RWPE2 (cell line): ENCODE measurements at regions not wholly inside any gene's neighbourhood (a gene's known extent, or its start where the extent isn't known, plus 50 kb on each side); places are given as distances from the start of the nearest gene placed in this dataset.

ENCODE experiments used
- ATAC-seq: fragments of 200-7000 bp; cut with Tn5 transposase; 3 replicates; pipeline ENCODE4 v1.9.1; 2021; ENCODE audit warnings: low read depth
- DNase-seq: peaks from one replicate; pipeline ENCODE4 v3.0.0-alpha.2; 2020; ENCODE audit warnings: low spot score
- H3K27ac ChIP-seq: fragments of 450-650 bp; 2 replicates; pipeline ENCODE4 v1.5.1; 2017; ENCODE audit warnings: mild to moderate bottlenecking; ENCODE audit not compliant: poor library complexity, severe bottlenecking
- H3K27me3 ChIP-seq: fragments of 250-450 bp; sonication (Bioruptor Pico); 2 replicates; pipeline ENCODE4 v1.5.1; 2021; ENCODE audit warnings: mild to moderate bottlenecking, moderate library complexity; ENCODE audit not compliant: insufficient read depth, poor library complexity, severe bottlenecking
- H3K36me3 ChIP-seq: fragments of 250-450 bp; sonication (Bioruptor Pico); 2 replicates; pipeline ENCODE4 v1.5.1; 2020; ENCODE audit warnings: low read depth, mild to moderate bottlenecking, moderate library complexity
- H3K4me1 ChIP-seq: fragments of 250-450 bp; sonication (Bioruptor Pico); 2 replicates; pipeline ENCODE4 v1.5.1; 2021; ENCODE audit warnings: mild to moderate bottlenecking, moderate library complexity; ENCODE audit not compliant: insufficient read depth, poor library complexity, severe bottlenecking
- H3K4me3 ChIP-seq: fragments of 250-450 bp; sonication (Bioruptor Pico); 2 replicates; pipeline ENCODE4 v1.5.1; 2021; ENCODE audit warnings: mild to moderate bottlenecking, moderate library complexity; ENCODE audit not compliant: severe bottlenecking
- H3K9me3 ChIP-seq: fragments of 250-450 bp; sonication (Bioruptor Pico); 2 replicates; pipeline ENCODE4 v1.5.1; 2021; ENCODE audit warnings: mild to moderate bottlenecking, moderate library complexity; ENCODE audit not compliant: severe bottlenecking
- TF ChIP-seq, protein P1 (sequence below): fragments of 450-650 bp; IDR thresholded peaks from one replicate; pipeline ENCODE4 v1.5.1; 2017; ENCODE audit warnings: mild to moderate bottlenecking, moderate library complexity; ENCODE audit not compliant: poor library complexity, severe bottlenecking

- ATAC-seq (no peak), DNase-seq (no peak)
- TF ChIP-seq, protein P1, sequence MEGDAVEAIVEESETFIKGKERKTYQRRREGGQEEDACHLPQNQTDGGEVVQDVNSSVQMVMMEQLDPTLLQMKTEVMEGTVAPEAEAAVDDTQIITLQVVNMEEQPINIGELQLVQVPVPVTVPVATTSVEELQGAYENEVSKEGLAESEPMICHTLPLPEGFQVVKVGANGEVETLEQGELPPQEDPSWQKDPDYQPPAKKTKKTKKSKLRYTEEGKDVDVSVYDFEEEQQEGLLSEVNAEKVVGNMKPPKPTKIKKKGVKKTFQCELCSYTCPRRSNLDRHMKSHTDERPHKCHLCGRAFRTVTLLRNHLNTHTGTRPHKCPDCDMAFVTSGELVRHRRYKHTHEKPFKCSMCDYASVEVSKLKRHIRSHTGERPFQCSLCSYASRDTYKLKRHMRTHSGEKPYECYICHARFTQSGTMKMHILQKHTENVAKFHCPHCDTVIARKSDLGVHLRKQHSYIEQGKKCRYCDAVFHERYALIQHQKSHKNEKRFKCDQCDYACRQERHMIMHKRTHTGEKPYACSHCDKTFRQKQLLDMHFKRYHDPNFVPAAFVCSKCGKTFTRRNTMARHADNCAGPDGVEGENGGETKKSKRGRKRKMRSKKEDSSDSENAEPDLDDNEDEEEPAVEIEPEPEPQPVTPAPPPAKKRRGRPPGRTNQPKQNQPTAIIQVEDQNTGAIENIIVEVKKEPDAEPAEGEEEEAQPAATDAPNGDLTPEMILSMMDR, result no peak
- H3K4me3 ChIP-seq, result no peak overlapping the region
- no peaks in the 10 kb centered on the region for H3K27me3 ChIP-seq
- H3K36me3 ChIP-seq, result no peaks in the 10 kb centered on the region
- H3K27ac ChIP-seq, result no peak overlapping the region
- no peaks in the 10 kb centered on the region for H3K4me1 ChIP-seq
- H3K9me3 ChIP-seq, result no peaks in the 10 kb centered on the region
These were observed 318.1 kb upstream of the UBE2E2 start for GRCh38 chr3:22885039-22885438.

- Histone ChIP-seq H3K9me3 (no peaks in the 10 kb centered on the region), H3K36me3 (no peaks in the 10 kb centered on the region), H3K4me1 (no peaks in the 10 kb centered on the region), H3K27ac (no peak overlapping the region), H3K27me3 (no peaks in the 10 kb centered on the region), H3K4me3 (no peak overlapping the region)
- no peak for DNase-seq
- ATAC-seq, result no peak
- TF ChIP-seq, protein P1, result no peak
These were observed 317.4 kb upstream of the UBE2E2 start for GRCh38 chr3:22885574-22886341.

DNA sequence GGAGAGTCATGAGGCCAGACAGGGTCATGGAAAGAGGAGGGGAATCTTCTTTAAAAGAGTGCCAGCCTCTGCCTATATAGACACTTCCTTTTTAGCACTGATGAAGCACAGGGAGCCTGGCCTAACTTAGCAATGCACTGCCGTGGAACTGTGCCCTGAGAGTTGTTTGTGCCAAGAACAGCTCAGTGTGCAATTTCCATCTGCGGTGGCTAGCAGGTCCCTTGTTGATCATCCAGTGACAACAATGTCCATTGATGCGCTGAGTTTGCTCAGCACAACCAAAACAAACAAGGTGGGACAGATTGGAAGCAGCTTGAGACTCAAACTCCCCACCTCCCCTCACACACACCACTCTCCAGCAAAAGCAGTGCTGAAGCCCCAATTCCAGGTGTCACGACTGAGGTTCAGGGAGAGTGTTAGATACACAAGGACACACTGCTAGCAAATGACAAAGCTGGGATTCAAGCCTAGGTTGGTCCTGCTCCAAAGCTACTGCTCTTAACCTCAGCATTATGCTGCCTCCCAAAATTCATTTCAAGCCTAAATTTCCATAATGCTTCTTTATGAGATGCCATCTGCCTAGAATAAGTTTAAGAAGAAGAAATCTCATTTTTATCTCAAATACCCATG is 316.6 kb upstream of the UBE2E2 start:
- DNase-seq, result no peak
- no peaks in the 10 kb centered on the region for H3K4me1 ChIP-seq
- no peak for ATAC-seq
- no peaks in the 10 kb centered on the region for H3K27me3 ChIP-seq
- TF ChIP-seq, protein P1, result no peak
- H3K4me3 ChIP-seq, result no peak overlapping the region
- no peaks in the 10 kb centered on the region for H3K9me3 ChIP-seq
- H3K36me3 ChIP-seq, result no peaks in the 10 kb centered on the region
- no peak overlapping the region for H3K27ac ChIP-seq

DNA sequence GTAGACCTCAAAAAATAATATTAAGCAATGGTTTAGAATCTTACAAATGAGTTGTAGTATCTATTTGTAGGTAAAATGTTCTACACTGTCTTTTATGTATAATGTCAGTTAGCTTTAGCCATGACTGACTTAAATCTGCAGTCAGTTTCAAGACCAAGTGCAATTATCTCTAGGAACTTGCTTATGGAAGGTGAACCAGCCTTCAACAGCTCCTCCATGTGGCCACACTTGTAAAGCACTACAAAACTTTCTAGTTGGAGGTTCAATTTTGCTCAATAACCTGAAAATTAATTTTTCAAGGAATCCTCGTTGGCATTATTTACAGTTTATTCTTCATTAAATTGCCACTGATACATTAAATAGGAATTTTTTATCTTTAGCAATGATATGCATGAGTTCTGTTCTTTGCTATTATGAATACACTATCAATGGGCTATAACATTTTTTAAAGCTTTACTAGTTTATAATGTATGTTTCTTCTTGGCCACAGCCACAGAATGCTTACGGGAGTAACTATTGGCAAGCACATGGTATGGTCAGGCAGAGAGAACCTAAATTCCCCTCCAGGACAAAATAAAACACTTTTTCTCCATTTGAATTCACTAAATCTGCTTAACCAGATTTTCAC is 315.3 kb upstream of the UBE2E2 start:
- Histone ChIP-seq H3K27me3 (no peaks in the 10 kb centered on the region), H3K9me3 (no peaks in the 10 kb centered on the region), H3K36me3 (no peaks in the 10 kb centered on the region), H3K4me1 (no peaks in the 10 kb centered on the region), H3K27ac (no peak overlapping the region), H3K4me3 (no peak overlapping the region)
- ATAC-seq (no peak), DNase-seq (no peak)
- TF ChIP-seq, protein P1, result peak; percentile 81
